Common myeloid progenitor, CD34-positive (primary cell): ENCODE measurements at regions not wholly inside any gene's neighbourhood (a gene's known extent, or its start where the extent isn't known, plus 50 kb on each side); places are given as distances from the start of the nearest gene placed in this dataset.
A peak's percentile ranks its signal among the peaks of the same experiment; 100 is the strongest.

ENCODE experiments used
- CTCF ChIA-PET: fragments of 350-600 bp; sonication (Branson Sonifier 250); formaldehyde crosslinking; loops from one replicate; lab custom pipeline; 2021; ENCODE audit warnings: antibody characterized with exemption; lab: Charles Lee
- POLR2A ChIA-PET: fragments of 350-600 bp; sonication (Branson Sonifier 250); formaldehyde crosslinking; loops from one replicate; lab custom pipeline; 2021; ENCODE audit warnings: antibody characterized with exemption; lab: Charles Lee
- DNase-seq, 3 donors: peaks; one replicate each; pipeline versions ENCODE4 v3.0.0 to v3.0.0-alpha.2; 2013
- H3K27ac ChIP-seq, 2 experiments: 1 replicate in 1 of 2; 2 replicates in 1 of 2; pipeline ENCODE4 v1.7.0; 2013; ENCODE audit warnings: inconsistent platforms in 2 of 2, low read length in 2 of 2, mild to moderate bottlenecking in 2 of 2, low read depth in 1 of 2, moderate library complexity in 1 of 2; ENCODE audit not compliant: severe bottlenecking in 2 of 2, insufficient read depth in 1 of 2, poor library complexity in 1 of 2
- H3K27me3 ChIP-seq, 5 experiments: replicated peaks in 2 of 5; 1 replicate in 3 of 5; 2 replicates in 2 of 5; pipeline versions ENCODE4 v1.6.1 to v1.7.0; 2013; ENCODE audit warnings: low read length in 4 of 5, mild to moderate bottlenecking in 2 of 5, moderate library complexity in 2 of 5, inconsistent platforms in 1 of 5; ENCODE audit not compliant: insufficient read depth in 5 of 5, control insufficient read depth in 4 of 5
- H3K36me3 ChIP-seq, 4 experiments: 1 replicate in 2 of 4; 2 replicates in 2 of 4; pipeline versions ENCODE4 v1.6.1 to v1.7.0; 2013; ENCODE audit warnings: low read length in 3 of 4, control low read depth in 1 of 4, mild to moderate bottlenecking in 1 of 4; ENCODE audit not compliant: control insufficient read depth in 4 of 4, insufficient read depth in 4 of 4
- H3K4me1 ChIP-seq, 4 experiments: 1 replicate in 3 of 4; 2 replicates in 1 of 4; pipeline versions ENCODE4 v1.6.1 to v1.7.1; 2013; ENCODE audit warnings: low read length in 3 of 4, mild to moderate bottlenecking in 3 of 4, control low read depth in 1 of 4, inconsistent platforms in 1 of 4, moderate library complexity in 1 of 4; ENCODE audit not compliant: control insufficient read depth in 4 of 4, insufficient read depth in 4 of 4; ENCODE audit errors: control extremely low read depth in 1 of 4
- H3K4me3 ChIP-seq, 7 experiments: 1 replicate in 4 of 7; 2 replicates in 3 of 7; pipeline versions ENCODE4 v1.5.1 to v1.7.0; 2013; ENCODE audit warnings: mild to moderate bottlenecking in 7 of 7, low read length in 6 of 7, moderate library complexity in 6 of 7, inconsistent platforms in 2 of 7, low read depth in 2 of 7, control low read depth in 1 of 7; ENCODE audit not compliant: insufficient read depth in 4 of 7, control insufficient read depth in 1 of 7; ENCODE audit errors: extremely low read depth in 1 of 7
- H3K9me3 ChIP-seq, 5 experiments: 1 replicate in 4 of 5; 2 replicates in 1 of 5; pipeline versions ENCODE4 v1.6.1 to v1.7.1; 2013; ENCODE audit warnings: low read length in 4 of 5, mild to moderate bottlenecking in 2 of 5, inconsistent platforms in 1 of 5, low read depth in 1 of 5, moderate library complexity in 1 of 5; ENCODE audit not compliant: control insufficient read depth in 4 of 5, insufficient read depth in 2 of 5; ENCODE audit errors: control extremely low read depth in 1 of 5
- WGBS: methylation state at CpG from one replicate; pipeline ENCODE4 v1.1.5; 2013; ENCODE audit not compliant: insufficient coverage; 5-methylcytosine and 5-hydroxymethylcytosine counted together

GRCh38 chr3:161600173-161600572 lies 103.6 kb downstream of the OTOL1 start:
- Histone ChIP-seq H3K9me3 (no peaks in the 10 kb centered on the region), H3K4me1 (no peaks in the 10 kb centered on the region), H3K4me3 (no peak overlapping the region), H3K27ac (no peak overlapping the region), H3K36me3 (no peaks in the 10 kb centered on the region), H3K27me3 (no peaks in the 10 kb centered on the region)
- no peak for DNase-seq
- ChIA-PET POLR2A (no interaction called here), CTCF (no interaction called here)
- WGBS: 92% methylated on average over 5 of the region's 5 CpGs

GRCh38 chr3:161602475-161602874 lies 105.9 kb downstream of the OTOL1 start:
- Histone ChIP-seq H3K36me3 (no peaks in the 10 kb centered on the region), H3K9me3 (no peaks in the 10 kb centered on the region), H3K4me1 (no peaks in the 10 kb centered on the region), H3K27ac (no peak overlapping the region), H3K27me3 (no peaks in the 10 kb centered on the region), H3K4me3 (no peak overlapping the region)
- CTCF ChIA-PET: no interaction called here
- 100% methylated on average over 1 of the region's 1 CpG for WGBS
- no peak for DNase-seq
- POLR2A ChIA-PET: no interaction called here

GRCh38 chr3:161602918-161603317 lies 106.3 kb downstream of the OTOL1 start:
- no peak overlapping the region for H3K4me3 ChIP-seq
- no peaks in the 10 kb centered on the region for H3K36me3 ChIP-seq
- ChIA-PET POLR2A (no interaction called here), CTCF (no interaction called here)
- no peaks in the 10 kb centered on the region for H3K27me3 ChIP-seq
- DNase-seq: no peak
- no peak overlapping the region for H3K27ac ChIP-seq
- H3K9me3 ChIP-seq: no peaks in the 10 kb centered on the region
- no peaks in the 10 kb centered on the region for H3K4me1 ChIP-seq

- ChIA-PET POLR2A (no interaction called here), CTCF (no interaction called here)
- Histone ChIP-seq H3K9me3 (peaks cover 0 to 7% (median 0%) of the 10 kb centered on the region in 5 experiments), H3K27ac (no peak overlapping the region), H3K27me3 (no peaks in the 10 kb centered on the region), H3K4me3 (no peak overlapping the region), H3K4me1 (no peaks in the 10 kb centered on the region), H3K36me3 (no peaks in the 10 kb centered on the region)
- no peak for DNase-seq
- WGBS: no CpG with 5 or more reads among the region's 1 CpG
These were observed 110.4 kb downstream of the OTOL1 start for GRCh38 chr3:161607056-161607455.

GRCh38 chr3:161619351-161619750 lies 122.7 kb downstream of the OTOL1 start:
- no CpG with 5 or more reads among the region's 1 CpG for WGBS
- ChIA-PET CTCF (no interaction called here), POLR2A (no interaction called here)
- H3K4me3 ChIP-seq: no peak overlapping the region
- no peak for DNase-seq
- H3K27ac ChIP-seq: no peak overlapping the region
- no peaks in the 10 kb centered on the region for H3K36me3 ChIP-seq
- no peaks in the 10 kb centered on the region for H3K4me1 ChIP-seq
- no peaks in the 10 kb centered on the region for H3K27me3 ChIP-seq
- no peaks in the 10 kb centered on the region for H3K9me3 ChIP-seq

GRCh38 chr3:161630794-161631193 lies 134.2 kb downstream of the OTOL1 start:
- POLR2A ChIA-PET: no interaction called here
- Histone ChIP-seq H3K27me3 (peaks cover 0 to 2% (median 0%) of the 10 kb centered on the region in 5 experiments), H3K9me3 (no peaks in the 10 kb centered on the region), H3K27ac (no peak overlapping the region), H3K4me1 (no peaks in the 10 kb centered on the region), H3K4me3 (no peak overlapping the region), H3K36me3 (no peaks in the 10 kb centered on the region)
- peak in 1 of 3 donors; percentile 1 for DNase-seq
- 83% methylated on average over 1 of the region's 2 CpGs for WGBS
- CTCF ChIA-PET: interaction anchor here (0.6 kb wide), 1 partner anchor 36 kb away, joined by 3 read pairs; no protein-coding TSS in a partner anchor

GRCh38 chr3:161631536-161631935 lies 134.9 kb downstream of the OTOL1 start:
- H3K4me1 ChIP-seq: no peaks in the 10 kb centered on the region
- H3K27ac ChIP-seq: no peak overlapping the region
- peaks cover 0 to 2% (median 0%) of the 10 kb centered on the region in 5 experiments for H3K27me3 ChIP-seq
- ChIA-PET CTCF (no interaction called here), POLR2A (no interaction called here)
- H3K4me3 ChIP-seq: no peak overlapping the region
- H3K9me3 ChIP-seq: no peaks in the 10 kb centered on the region
- no peaks in the 10 kb centered on the region for H3K36me3 ChIP-seq
- DNase-seq: no peak
